ENCODE measurements at regions not wholly inside any gene's neighbourhood (a gene's known extent, or its start where the extent isn't known, plus 50 kb on each side); places are given as distances from the start of the nearest gene placed in this dataset.

GRCh38 chr6:66245231-66245630 lies 538.2 kb upstream of the EYS start:
- no peak for TF ChIP-seq CTCF (IDR thresholded peaks at IDR 0.05; ENCODE audit: insufficient read depth, low read depth, low read length)
- no peak overlapping the region for H3K4me3 ChIP-seq (ENCODE audit: low read depth, low read length)
- DNase-seq (ENCODE audit: low read depth): no peak

- DNase-seq (ENCODE audit: low read depth): no peak
- H3K4me3 ChIP-seq (ENCODE audit: low read depth, low read length): no peak overlapping the region
- no peak for TF ChIP-seq CTCF (IDR thresholded peaks at IDR 0.05; ENCODE audit: insufficient read depth, low read depth, low read length)
Measured at GRCh38 chr6:66238851-66239250, 531.8 kb upstream of the EYS start.

GRCh38 chr6:66232890-66233289 lies 525.9 kb upstream of the EYS start:
- no peak overlapping the region for H3K4me3 ChIP-seq (ENCODE audit: low read depth, low read length)
- TF ChIP-seq CTCF (IDR thresholded peaks at IDR 0.05; ENCODE audit: insufficient read depth, low read depth, low read length): no peak
- DNase-seq (ENCODE audit: low read depth): no peak

- H3K4me3 ChIP-seq (ENCODE audit: low read depth, low read length): no peak overlapping the region
- no peak for TF ChIP-seq CTCF (IDR thresholded peaks at IDR 0.05; ENCODE audit: insufficient read depth, low read depth, low read length)
- DNase-seq (ENCODE audit: low read depth): no peak
Measured at GRCh38 chr6:66230591-66230990, 523.6 kb upstream of the EYS start.

- no peak for TF ChIP-seq CTCF (IDR thresholded peaks at IDR 0.05; ENCODE audit: insufficient read depth, low read depth, low read length)
- no peak overlapping the region for H3K4me3 ChIP-seq (ENCODE audit: low read depth, low read length)
- DNase-seq (ENCODE audit: low read depth): no peak
Measured at GRCh38 chr6:66226109-66226508, 519.1 kb upstream of the EYS start.

- no peak for DNase-seq (ENCODE audit: low read depth)
- H3K4me3 ChIP-seq (ENCODE audit: low read depth, low read length): no peak overlapping the region
- no peak for TF ChIP-seq CTCF (IDR thresholded peaks at IDR 0.05; ENCODE audit: insufficient read depth, low read depth, low read length)
Measured at GRCh38 chr6:66210964-66211363, 503.9 kb upstream of the EYS start.

- DNase-seq (ENCODE audit: low read depth): no peak
- TF ChIP-seq CTCF (IDR thresholded peaks at IDR 0.05; ENCODE audit: insufficient read depth, low read depth, low read length): no peak
- no peak overlapping the region for H3K4me3 ChIP-seq (ENCODE audit: low read depth, low read length)
Measured at GRCh38 chr6:66200390-66200789, 493.4 kb upstream of the EYS start.
